Cerebellar cortex (tissue), 1 donor: ENCODE measurements at regions not wholly inside any gene's neighbourhood (a gene's known extent, or its start where the extent isn't known, plus 50 kb on each side); places are given as distances from the start of the nearest gene placed in this dataset.
A peak's percentile ranks its signal among the peaks of the same experiment; 100 is the strongest.

Source experiments
- DNase-seq: peaks from one replicate; pipeline ENCODE4 v3.0.0-alpha.2; 2015; ENCODE audit warnings: low spot score

- no peak for DNase-seq
Observed at GRCh38 chr13:107392205-107392604, 823.1 kb downstream of the LIG4 start.

- DNase-seq = no peak
Observed at GRCh38 chr13:107387525-107387924, 819.6 kb upstream of the ARGLU1 start.

GRCh38 chr13:107379407-107380155 lies 811.6 kb upstream of the ARGLU1 start:
- DNase-seq = no peak

- DNase-seq = peak; percentile 17
Observed at GRCh38 chr13:107376341-107377125, 808.6 kb upstream of the ARGLU1 start.

- peak; percentile 14 for DNase-seq
Observed at GRCh38 chr13:107375701-107376340, 807.9 kb upstream of the ARGLU1 start.

GRCh38 chr13:107374038-107374437 lies 806.1 kb upstream of the ARGLU1 start:
- no peak for DNase-seq

GRCh38 chr13:107373551-107373950 lies 805.6 kb upstream of the ARGLU1 start:
- DNase-seq = peak; percentile 58

GRCh38 chr13:107370015-107370785 lies 802.3 kb upstream of the ARGLU1 start:
- no peak for DNase-seq

- no peak for DNase-seq
Observed at GRCh38 chr13:107367258-107367657, 799.3 kb upstream of the ARGLU1 start.

- DNase-seq = no peak
Observed at GRCh38 chr13:107365466-107366215, 797.7 kb upstream of the ARGLU1 start.

- no peak for DNase-seq
Observed at GRCh38 chr13:107364658-107365057, 796.7 kb upstream of the ARGLU1 start.

- DNase-seq = no peak
Observed at GRCh38 chr13:107361666-107362065, 793.7 kb upstream of the ARGLU1 start.

- no peak for DNase-seq
Observed at GRCh38 chr13:107360010-107360409, 792.1 kb upstream of the ARGLU1 start.

- no peak for DNase-seq
Observed at GRCh38 chr13:107358866-107359265, 790.9 kb upstream of the ARGLU1 start.

- DNase-seq = no peak
Observed at GRCh38 chr13:107351305-107351704, 783.4 kb upstream of the ARGLU1 start.

GRCh38 chr13:107348925-107349324 lies 781.0 kb upstream of the ARGLU1 start:
- DNase-seq = peak; percentile 11

GRCh38 chr13:107348471-107348870 lies 780.5 kb upstream of the ARGLU1 start:
- no peak for DNase-seq

GRCh38 chr13:107347641-107348369 lies 779.9 kb upstream of the ARGLU1 start:
- DNase-seq = no peak

GRCh38 chr13:107342747-107343146 lies 774.8 kb upstream of the ARGLU1 start:
- DNase-seq = no peak

GRCh38 chr13:107339209-107339608 lies 771.3 kb upstream of the ARGLU1 start:
- DNase-seq = no peak

- no peak for DNase-seq
Observed at GRCh38 chr13:107332188-107332587, 764.3 kb upstream of the ARGLU1 start.
